ENCODE measurements at regions not wholly inside any gene's neighbourhood (a gene's known extent, or its start where the extent isn't known, plus 50 kb on each side); places are given as distances from the start of the nearest gene placed in this dataset.

- TF ChIP-seq, protein P1, sequence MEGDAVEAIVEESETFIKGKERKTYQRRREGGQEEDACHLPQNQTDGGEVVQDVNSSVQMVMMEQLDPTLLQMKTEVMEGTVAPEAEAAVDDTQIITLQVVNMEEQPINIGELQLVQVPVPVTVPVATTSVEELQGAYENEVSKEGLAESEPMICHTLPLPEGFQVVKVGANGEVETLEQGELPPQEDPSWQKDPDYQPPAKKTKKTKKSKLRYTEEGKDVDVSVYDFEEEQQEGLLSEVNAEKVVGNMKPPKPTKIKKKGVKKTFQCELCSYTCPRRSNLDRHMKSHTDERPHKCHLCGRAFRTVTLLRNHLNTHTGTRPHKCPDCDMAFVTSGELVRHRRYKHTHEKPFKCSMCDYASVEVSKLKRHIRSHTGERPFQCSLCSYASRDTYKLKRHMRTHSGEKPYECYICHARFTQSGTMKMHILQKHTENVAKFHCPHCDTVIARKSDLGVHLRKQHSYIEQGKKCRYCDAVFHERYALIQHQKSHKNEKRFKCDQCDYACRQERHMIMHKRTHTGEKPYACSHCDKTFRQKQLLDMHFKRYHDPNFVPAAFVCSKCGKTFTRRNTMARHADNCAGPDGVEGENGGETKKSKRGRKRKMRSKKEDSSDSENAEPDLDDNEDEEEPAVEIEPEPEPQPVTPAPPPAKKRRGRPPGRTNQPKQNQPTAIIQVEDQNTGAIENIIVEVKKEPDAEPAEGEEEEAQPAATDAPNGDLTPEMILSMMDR (IDR thresholded peaks at IDR 0.05): no peak
- TF ChIP-seq EP300 (IDR thresholded peaks at IDR 0.05) (no peak), POLR2A (IDR thresholded peaks at IDR 0.05) (no peak), POLR2AphosphoS5 (IDR thresholded peaks at IDR 0.05) (no peak)
Observed at GRCh38 chr1:234771642-234772344, 161.8 kb upstream of the IRF2BP2 start.
